GM18508 (cell line): ENCODE measurements at regions not wholly inside any gene's neighbourhood (a gene's known extent, or its start where the extent isn't known, plus 50 kb on each side); places are given as distances from the start of the nearest gene placed in this dataset.

Experiments
- ATAC-seq: cut with Tn5 transposase; IDR thresholded peaks from one replicate; pipeline ENCODE4 v1.9.1; 2021; ENCODE audit warnings: moderate number of reproducible peaks; ENCODE audit not compliant: insufficient read depth, unreplicated experiment

DNA sequence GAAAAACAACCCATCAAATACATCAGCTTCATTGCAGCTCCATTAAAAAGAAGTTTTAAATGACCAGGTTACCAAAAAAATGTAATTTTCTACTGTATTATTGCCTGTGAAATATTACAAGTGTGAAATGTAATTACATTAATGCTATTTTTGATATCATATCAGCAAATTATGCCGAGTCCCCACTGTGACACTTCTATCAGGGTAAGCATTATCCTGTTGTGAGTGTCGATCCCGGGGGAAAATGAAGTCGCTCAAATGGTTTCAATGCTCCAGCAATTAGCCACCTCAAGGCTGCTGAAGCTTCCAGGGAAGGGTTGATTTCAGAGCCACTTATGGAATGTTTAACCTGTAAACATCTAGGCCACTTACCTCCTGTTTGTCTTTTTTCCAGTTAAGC lies 70.4 kb downstream of the RCN1 start:
- no peak for ATAC-seq

DNA sequence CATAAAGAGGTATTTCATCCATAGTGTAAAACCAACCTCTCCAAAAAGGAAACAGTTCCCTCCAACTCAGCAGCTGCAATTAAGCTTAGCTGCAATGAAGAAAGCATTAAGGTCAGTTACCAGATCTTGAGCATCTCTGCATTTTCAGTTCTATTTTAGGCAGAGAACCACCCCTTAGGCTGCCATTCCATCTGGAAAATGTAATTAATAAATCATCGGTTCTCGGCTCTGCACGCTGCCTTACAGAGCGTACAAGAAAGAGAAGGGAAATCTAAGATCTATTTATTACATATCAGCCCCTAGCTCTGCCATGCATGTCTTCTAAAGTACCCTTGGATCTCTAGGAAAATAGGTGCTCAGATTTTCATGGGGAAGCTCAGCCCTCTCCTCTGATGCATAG lies 71.5 kb downstream of the RCN1 start:
- ATAC-seq = no peak

DNA sequence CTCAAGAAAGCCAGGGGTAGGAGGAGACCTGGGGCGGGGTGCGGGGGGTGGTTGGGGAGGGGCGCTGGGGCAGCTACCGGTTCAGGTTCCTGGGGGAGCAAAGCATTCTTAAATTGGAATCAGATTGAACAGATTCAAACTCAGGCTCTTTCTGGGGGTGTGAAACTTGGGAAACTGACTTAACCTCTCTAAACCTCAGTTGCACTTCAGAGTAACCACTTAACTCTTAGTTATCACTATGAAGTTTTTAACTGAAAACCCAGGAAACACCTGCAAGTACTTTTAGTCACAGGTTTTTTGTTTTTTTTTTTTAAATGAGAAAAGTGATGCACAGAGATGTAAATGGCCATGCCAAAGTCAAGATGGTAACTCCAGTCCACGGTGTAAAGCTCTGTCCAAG lies 72.0 kb downstream of the RCN1 start:
- ATAC-seq = no peak

DNA sequence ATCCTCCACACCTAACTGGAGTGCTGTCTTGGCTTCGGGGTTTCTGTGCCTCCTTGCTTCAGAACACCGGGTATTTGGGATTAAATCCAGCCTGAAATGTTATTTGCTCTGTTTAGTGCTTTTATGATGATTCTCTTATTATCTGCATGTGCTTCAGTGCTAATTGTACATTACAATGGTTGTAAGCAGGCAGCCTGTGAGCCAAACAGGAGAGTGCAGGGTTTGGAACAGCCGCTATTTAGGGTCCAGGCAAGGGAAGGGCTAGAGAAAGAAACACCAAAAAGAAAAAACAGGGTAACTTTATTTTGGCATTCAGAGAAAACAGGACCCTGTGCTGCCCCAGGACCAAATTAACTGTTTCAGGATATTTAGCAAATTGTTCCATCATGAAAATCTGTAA lies 72.7 kb downstream of the RCN1 start:
- ATAC-seq = no peak

DNA sequence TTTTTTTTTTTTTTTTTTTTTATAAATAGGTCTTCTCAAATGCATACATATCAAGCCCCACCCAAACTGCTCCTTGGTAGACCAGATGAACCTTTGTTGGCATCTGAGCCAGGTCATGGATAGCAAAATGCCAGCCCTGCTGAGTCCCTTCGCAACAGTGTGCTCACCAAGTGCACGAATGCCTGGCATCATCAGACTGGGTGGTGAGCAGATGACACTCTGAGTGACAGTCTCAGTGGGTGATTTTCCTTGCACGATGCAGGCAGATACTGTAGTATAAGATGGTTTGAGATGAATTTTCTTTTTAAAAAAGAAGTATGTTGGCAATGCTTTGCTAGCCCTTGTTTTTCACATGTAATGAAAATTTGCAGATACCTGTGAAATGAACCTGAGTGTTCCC lies 74.0 kb downstream of the RCN1 start:
- no peak for ATAC-seq

DNA sequence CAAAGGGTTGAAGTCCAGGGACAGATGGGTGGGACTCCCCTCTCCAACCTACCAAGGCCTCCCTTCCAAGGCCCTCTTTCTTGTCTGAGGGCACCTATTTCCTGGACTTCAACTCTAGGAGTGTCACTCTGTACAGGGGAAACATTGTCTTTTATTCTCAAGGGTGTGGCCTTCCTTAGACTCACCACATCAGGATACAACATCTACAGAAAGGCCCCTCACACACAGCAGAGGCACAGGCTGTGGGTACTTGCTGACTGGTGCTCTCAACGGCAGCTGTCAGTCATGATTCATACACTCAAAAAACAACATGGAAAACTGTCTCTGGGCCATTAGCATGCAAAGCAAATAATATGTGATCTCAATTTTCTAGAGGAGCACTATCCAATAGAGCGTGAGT lies 78.0 kb downstream of the RCN1 start:
- ATAC-seq = no peak

DNA sequence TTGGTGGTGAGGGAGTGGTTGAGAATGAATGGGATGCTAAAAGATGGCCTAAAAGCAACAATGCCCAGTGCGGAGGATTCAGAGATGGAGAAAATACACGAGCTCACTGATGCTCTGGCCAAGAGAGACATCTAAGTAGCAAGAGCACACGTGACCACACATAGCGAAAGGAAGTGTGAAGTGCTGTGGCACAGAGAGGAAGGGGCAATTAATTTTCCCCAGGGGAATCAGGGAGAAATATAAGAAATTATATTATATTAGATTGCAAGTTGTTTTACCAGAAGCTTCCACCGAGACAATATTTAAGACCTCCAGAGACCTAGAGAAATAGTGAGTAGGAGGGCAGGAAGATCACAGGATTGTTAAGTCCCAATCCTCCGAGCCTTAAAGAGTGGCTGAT lies 80.6 kb downstream of the RCN1 start:
- ATAC-seq = no peak

DNA sequence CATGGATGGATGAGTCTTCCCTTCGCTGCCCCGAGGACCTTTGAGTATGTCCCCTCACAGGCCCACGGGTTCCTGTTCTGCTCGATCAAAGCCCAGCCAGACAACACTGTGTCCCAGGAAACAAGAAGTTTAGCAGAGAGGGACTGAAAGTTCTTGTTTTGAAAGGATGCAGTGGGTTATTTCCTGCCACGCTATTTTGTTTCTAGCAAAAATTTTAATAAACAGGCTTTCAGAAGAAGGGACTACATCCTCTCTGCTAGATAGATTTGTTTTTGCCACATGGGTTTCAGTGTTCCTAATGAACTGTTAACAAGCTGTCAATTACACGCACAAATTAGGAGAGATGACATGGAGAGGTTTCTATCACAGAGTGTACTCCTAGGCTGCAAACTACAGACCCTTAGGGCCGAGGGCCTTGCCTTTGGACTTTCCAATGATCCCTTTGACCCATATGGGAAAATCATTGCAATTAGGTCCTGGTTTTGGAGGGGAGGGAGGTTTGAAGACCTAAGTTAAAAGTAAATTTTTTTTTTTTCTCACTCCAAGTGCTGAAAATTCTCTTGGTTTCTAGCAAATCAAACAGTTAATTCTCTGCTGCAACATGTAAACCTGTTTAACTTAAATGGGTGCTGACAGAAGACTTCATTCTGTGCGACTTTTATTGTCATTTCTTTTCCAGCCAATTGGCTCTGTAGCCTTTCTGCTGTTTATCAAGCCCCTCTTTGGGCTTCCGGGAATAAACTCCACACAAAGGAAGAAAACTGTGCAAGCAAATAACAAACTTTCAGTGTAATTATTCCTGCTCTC lies 81.4 kb downstream of the RCN1 start:
- ATAC-seq = no peak

DNA sequence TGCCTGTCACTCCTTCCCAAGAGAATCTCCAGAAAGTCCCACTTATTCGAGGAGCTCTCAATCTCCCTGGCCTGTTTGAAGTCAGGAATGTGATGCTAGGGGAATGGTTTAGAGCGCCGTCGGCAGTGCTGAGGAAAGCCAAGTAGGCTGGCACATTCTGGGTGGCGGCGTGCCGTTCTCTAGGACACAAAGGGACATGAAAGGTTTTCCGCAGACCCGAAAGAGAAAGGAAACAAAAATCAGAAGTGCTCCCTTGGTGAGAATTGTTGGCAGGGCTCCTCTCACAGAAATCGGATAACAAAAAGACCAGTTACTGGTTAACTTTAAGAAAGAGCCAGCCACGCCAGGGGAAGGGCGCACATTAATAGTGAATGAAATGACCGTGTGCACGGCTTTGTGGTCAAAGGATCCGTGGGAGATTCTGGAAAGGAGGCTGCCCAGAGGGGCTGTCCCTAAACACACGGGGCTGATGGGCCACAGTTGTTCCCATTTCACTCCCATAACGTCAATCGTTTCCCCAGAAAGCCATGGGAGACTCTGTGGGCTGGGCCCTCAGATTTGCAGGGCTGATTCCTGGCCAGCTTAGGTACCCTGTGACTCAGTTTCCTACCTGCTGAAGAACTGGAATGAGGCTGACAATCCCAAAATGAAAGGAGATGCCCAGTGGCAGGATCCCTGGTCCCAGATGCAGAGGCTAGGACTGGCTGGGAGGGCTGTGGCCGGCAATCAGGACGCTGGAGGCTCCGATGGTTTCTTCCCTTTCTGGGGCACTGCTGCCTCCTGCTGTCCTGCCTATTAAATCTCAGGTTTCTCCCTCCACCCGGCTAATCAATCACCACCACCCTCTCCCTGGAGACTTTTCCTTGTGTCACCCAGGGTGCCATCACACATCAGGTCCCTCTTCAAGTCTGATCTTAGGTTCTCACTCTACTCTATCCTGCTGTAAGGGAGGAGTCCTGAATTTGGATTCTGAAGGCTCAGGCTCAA lies 82.3 kb downstream of the RCN1 start:
- ATAC-seq = no peak

DNA sequence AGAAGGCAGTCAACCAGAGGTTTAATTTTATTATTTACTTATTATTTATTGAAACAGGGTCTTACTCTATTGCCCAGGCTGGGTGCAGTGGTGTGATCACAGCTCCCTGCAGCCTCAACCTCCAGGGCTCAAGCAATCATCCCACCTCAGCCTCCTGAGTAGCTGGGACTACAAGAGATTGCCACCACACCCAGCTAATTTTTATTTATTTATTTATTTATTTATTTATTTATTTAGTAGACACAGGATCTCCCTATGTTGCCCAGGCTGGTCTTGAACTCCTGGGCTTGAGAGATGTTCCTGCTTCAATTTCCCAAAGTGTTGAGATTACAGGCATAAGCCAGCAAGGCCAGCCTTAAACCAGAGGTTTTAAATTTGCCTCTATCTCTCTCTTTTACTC lies 83.1 kb downstream of the RCN1 start:
- no peak for ATAC-seq

DNA sequence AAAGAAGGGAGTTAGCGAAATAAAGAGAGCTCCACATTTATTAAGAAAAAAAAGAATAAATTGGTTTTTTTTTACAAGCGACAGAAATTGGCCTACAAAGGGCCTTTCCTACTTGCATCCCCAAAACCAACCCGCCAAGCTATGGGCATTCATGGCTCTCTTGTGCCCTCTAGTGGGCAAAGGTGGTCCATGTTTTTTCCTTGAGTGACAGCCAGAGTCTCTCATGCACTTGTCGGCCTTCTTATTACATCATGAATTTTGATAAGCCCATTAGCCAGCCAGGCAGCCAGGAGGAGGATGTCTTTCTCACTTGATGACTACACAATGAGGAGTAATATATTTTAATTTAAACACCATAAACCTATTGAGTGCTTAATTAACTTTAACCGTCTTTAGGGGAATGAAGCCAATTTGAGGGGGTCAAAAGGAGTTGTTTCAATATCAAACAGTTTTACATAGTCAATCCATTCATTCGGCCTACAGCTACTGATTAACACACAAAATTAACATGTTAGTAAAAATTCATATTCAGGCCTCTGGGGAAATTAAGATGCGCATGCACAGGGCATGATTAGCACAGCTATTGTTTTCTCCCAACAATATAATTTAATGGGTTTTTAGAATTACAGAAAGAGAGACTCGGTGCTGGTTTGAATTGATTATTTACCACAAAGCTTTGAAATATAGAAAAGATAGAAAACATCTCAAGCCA lies 85.5 kb downstream of the RCN1 start:
- ATAC-seq = peak; percentile 67

DNA sequence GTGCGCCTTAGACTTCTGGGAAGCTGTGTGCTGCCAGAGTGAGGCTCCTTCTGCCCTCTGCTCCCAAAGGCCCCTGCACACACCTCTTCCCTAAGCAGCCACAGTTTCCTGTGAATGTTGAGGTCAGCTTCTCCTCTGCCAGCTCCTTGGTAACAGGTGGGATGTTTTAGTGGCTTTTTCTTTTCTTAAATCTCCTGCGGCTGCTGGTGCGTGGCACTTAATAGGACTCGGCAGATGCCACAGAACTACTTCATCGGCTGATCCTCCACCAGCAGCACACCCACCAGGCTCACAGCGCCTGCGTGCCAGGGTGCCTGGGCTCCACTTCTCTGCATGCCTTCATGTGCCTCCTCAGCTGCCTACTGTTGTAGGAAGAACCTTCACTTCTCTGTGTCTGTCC lies 87.8 kb downstream of the RCN1 start:
- no peak for ATAC-seq

DNA sequence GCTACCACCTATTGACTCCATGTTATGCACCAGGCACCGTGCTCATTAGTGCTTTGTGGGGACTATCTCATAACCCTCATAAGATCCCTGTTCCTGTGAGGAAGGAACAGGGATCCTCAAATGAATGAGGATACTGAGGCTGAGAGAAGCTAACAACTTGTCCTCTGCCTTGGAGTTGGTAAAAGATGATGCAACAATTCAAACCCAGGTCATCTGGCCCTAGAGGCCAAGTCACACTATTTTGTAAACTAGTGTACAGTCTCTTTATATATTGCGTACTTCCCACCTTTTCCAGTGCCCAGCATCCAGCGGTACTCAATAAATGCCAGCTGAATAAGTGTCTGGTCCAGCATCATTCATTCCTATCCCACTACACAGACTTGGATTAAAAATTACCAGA lies 92.6 kb downstream of the RCN1 start:
- no peak for ATAC-seq

DNA sequence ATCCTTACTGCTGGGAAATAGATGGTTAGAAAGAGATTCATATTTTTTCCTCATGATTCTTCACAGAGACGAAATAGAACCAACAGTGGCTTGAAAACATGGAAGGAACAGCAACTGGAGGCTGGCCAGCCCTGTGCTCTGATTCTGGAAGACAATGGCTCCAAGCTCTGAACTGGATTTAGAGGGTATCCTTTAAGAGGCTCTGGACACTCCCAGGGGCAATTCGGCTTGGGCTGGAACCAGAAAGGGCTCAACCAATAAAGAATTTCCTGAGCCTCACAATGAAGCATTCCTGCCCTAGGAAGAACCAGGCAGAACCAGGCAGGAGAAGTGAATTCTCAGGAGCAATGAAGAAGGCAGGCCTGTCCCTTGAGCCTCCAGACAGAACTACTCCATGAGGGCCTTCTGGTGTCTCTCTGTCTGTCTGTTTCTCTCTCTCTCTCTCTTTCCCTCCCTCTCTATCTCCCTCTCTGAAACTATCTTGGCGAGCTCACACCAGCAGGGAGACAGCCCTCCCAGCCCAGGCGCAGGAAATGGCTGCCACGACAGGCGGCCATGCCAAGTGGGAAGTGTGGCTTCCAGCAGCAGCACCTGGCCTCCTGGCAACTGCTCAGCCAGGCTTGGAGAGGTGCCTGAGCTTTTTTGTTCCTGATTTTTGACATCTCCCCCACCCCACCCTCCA lies 93.3 kb downstream of the RCN1 start:
- no peak for ATAC-seq

DNA sequence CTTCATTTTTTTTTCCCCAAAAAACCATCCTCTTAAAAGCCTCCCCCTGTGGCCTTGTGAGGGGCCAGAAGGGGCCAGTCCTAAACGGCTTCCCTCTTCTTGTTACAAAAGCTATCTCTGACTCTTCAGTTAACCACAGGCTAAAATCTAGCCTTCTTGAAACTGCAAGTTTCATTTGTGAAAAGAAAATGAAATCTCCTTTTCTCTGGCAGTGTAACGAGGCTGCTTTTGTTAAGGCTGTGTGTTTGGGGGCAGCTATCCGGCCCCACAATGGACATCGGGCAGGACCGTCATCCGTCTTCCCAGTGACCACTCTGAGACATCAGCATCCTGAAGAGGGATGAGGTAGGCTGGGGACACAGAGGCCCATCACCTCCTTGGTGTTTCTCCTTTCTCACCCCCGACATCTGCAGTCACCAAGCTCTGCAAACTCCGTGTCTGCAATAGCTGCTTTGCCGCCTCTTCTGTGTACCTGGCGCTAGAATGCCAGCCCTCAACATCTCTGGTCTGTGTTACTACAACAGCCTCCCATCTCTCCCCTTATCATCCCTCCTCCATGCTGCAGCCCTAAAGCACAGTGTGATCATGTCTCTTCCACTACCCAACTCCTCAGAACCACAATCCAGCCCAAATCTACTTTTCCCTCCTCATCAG lies 94.0 kb downstream of the RCN1 start:
- no peak for ATAC-seq

DNA sequence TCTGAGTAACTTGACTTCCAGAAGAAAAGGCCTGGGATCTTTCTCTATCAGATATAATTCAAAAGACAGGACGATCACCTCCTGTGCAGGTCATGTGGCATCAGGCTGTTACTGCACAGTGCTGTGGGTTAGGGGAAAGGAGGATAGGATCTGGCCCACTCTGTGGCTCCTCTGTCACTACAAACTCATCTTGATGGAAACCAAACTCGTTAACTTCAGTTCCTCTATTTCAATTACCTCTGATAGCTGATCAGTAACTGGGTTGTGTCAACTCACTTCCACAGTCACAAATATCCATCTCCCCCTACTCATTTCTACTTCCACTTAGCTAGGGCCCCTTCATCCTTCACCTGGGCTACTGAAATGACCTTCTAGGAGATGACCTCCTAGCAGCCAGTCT lies 95.2 kb downstream of the RCN1 start:
- no peak for ATAC-seq

DNA sequence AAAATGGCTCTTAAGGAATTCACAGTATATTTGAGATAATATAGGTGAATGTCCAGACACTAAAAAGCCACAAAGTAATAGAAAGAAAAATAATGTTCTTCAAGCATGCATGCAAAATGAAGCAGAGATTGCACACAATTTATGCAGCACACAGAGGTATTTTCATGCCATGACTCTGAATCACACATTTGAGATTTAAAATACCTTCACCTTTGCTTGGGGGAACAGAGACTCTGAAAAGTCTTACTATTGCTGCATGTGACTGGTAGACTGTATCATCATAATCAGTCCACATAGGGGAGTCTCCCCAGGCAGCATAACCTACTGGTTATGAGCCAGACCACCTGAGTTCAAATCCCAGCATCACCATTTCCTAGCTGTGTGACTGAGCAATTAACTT lies 96.2 kb downstream of the RCN1 start:
- ATAC-seq = no peak

DNA sequence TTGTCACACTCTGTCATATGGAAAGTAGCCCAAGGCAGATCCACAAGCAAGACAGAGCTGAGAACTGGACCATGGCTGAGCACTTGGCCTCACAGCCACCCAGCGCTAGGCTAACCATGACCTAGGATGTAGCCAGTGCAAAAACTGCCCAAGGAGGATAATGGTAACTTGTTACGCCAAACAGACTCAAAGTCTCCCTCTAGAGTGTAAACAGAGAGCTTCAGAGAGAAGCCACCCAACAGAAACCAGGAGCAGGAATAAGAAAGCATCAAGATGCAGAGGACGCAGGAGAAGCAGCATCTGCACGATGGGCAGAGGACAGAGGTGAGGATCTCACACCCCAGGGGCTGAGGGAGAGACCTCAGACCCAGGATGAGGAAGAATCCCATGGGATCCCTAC lies 97.9 kb downstream of the RCN1 start:
- no peak for ATAC-seq

DNA sequence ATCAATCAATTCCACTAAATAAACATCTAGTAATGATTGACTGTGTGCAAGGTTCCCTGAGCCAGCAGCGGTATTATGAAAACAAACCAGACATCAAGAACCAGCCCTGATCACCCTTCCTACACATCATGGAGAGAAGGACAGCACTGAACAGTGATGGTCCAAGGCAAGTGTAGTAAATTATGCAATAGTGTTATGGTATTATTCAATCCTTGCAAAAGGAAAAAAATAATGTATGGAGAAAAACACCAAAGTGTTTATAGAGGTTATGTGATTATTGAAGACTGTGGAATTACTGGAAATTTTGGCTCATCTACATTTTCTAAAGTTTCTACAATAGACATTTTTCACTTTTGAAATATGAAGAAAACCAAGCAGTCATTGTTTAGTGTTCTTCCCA lies 105.3 kb downstream of the RCN1 start:
- ATAC-seq = no peak

DNA sequence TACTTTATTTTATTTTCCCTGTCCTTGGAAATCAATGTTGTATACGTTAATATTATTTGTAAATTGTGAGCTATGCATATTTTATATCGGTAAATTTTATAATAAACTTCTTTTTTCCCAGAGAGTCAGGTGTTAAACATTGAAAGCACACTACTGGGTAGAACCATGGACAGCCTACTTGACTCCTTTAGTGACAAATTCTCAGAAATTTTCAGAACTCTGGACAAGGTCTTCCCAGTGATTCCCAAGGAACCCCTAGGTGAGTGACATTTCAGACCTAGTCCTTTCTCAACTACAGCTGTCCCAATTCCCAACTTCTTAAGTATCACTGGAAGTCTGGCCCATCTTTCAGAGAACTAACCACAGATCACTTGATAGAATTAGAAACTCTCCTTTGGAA lies 107.2 kb downstream of the RCN1 start:
- ATAC-seq = no peak
